IPS-18a (cell line): ENCODE measurements at regions not wholly inside any gene's neighbourhood (a gene's known extent, or its start where the extent isn't known, plus 50 kb on each side); places are given as distances from the start of the nearest gene placed in this dataset.

Experiments
- H3K27ac ChIP-seq: one replicate; pipeline ENCODE4 v1.5.1; 2013; ENCODE audit warnings: low read length
- H3K27me3 ChIP-seq: one replicate; pipeline ENCODE4 v1.6.1; 2013; ENCODE audit warnings: mild to moderate bottlenecking, low read length; ENCODE audit not compliant: control insufficient read depth, insufficient read depth
- H3K36me3 ChIP-seq: one replicate; pipeline ENCODE4 v1.6.1; 2013; ENCODE audit warnings: low read depth, low read length; ENCODE audit not compliant: control insufficient read depth
- H3K4me1 ChIP-seq: one replicate; pipeline ENCODE4 v1.6.1; 2013; ENCODE audit warnings: low read depth, low read length; ENCODE audit not compliant: control insufficient read depth
- H3K4me3 ChIP-seq: one replicate; pipeline ENCODE4 v1.5.1; 2013; ENCODE audit warnings: low read length
- H3K9ac ChIP-seq: one replicate; pipeline ENCODE4 v1.6.1; 2013; ENCODE audit warnings: mild to moderate bottlenecking, low read length, moderate library complexity
- H3K9me3 ChIP-seq: one replicate; pipeline ENCODE4 v1.6.1; 2013; ENCODE audit warnings: low read depth, low read length; ENCODE audit not compliant: control insufficient read depth

DNA sequence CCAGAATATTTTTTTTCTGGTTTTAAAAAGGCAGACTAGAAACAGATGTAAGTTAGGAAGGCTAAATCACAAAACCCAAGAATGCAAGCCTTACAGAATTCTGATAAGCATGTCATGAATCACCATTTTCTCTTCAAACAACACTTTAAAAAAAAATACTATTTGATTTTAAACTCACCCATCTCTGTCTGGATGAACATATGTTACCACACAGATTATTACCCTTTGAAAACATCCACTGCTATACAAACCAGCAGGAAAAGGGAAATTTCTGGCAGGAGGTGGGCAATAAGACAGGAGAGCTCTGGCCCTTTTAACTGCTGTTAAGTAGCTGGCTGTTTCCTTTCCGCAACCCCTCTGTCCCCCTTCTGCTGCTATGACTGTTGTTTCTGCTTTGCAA, 317.7 kb upstream of the NOCT start:
- Histone ChIP-seq H3K27me3 (no peaks in the 10 kb centered on the region), H3K9ac (no peak overlapping the region), H3K4me3 (no peak overlapping the region), H3K4me1 (peaks cover 16% of the 10 kb centered on the region), H3K9me3 (no peaks in the 10 kb centered on the region), H3K27ac (no peak overlapping the region), H3K36me3 (no peaks in the 10 kb centered on the region)

DNA sequence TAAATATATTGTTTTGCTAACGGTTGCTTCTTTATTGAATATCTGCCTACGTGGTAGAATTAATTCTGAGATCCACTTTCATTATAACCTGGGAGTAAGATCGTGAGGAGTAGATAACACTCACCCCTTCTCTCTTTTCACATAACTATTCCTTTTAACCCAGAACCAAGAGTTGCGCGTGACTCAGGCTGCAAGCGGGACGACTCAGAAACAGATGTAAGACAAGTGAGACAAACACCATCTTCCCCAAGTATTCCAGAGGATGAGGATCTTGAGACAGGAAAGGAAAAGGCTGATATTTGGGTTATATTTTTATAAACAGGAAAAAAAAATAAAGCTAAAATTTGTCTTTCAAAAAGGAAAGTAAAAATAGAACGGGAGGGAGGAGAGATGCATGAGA, 318.8 kb upstream of the NOCT start:
- no peaks in the 10 kb centered on the region for H3K36me3 ChIP-seq
- H3K27me3 ChIP-seq: no peaks in the 10 kb centered on the region
- no peak overlapping the region for H3K4me3 ChIP-seq
- no peak overlapping the region for H3K27ac ChIP-seq
- H3K4me1 ChIP-seq: peaks cover 16% of the 10 kb centered on the region
- no peaks in the 10 kb centered on the region for H3K9me3 ChIP-seq
- H3K9ac ChIP-seq: no peak overlapping the region

DNA sequence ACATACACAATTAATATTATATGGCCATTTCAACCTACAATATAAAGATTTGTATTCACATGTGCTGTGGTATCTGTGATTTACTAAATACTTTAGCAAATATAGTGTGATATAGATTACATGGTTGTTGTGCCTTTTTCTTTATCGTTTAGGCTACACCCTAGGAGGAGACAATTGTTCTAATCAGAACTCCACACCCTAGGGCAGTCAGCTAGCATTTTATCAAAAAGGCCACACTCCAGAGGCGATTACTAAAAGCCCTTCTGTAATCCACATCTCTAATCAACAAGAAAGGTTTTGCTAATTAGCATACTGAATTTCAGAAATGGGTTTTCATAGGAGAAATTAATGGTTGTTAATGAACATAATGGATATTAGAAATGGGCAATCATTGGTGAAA, 319.5 kb upstream of the NOCT start:
- Histone ChIP-seq H3K9ac (no peak overlapping the region), H3K4me3 (no peak overlapping the region), H3K4me1 (peaks cover 16% of the 10 kb centered on the region), H3K27me3 (no peaks in the 10 kb centered on the region), H3K27ac (no peak overlapping the region), H3K9me3 (no peaks in the 10 kb centered on the region), H3K36me3 (no peaks in the 10 kb centered on the region)

DNA sequence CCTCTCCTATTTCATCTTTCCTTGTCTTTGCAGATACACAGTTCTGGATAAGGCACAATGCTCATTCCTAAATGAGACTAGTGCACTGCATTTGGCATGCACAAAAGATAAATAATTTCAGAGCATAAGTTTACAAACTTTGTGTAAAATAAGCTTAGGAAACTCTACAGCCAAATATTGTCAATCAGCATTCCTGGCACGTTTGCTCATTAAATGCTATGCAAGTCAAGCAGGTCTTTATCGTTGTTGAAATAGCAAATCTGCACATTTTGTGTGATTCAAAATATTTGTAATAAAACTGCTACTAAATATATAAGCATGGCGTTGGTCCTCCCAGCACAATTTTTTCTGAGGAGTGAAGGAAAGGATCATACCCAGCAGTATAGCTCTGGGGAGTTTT, 322.1 kb upstream of the NOCT start:
- H3K4me3 ChIP-seq: no peak overlapping the region
- H3K27ac ChIP-seq: no peak overlapping the region
- H3K4me1 ChIP-seq: peaks cover 16% of the 10 kb centered on the region
- no peaks in the 10 kb centered on the region for H3K9me3 ChIP-seq
- no peak overlapping the region for H3K9ac ChIP-seq
- H3K36me3 ChIP-seq: no peaks in the 10 kb centered on the region
- no peaks in the 10 kb centered on the region for H3K27me3 ChIP-seq

DNA sequence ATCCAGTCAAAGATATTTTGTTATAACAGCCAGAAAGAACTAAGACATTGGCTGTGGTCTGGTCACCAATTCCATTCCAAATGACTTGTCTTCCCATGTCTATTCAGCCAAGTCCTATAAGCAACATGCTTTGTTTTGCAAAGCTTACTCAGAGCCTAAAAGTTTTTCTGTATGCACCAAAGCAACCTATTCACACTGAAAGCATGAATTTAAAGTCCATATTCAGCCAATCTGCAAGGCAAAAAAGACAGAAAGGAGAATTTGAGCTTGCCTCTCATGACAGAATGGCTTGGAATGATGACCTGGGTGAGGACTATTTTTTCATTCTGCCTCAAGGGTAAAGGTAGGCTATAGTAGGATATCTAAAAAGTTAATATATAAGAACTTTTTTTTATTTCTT, 323.2 kb upstream of the NOCT start:
- Histone ChIP-seq H3K9me3 (no peaks in the 10 kb centered on the region), H3K4me3 (no peak overlapping the region), H3K36me3 (no peaks in the 10 kb centered on the region), H3K27ac (no peak overlapping the region), H3K4me1 (peaks cover 11% of the 10 kb centered on the region), H3K9ac (no peak overlapping the region), H3K27me3 (no peaks in the 10 kb centered on the region)

- H3K36me3 ChIP-seq: no peaks in the 10 kb centered on the region
- H3K4me3 ChIP-seq: no peak overlapping the region
- no peak overlapping the region for H3K9ac ChIP-seq
These were observed 326.0 kb upstream of the NOCT start for GRCh38 chr4:138689593-138689992.

GRCh38 chr4:138689187-138689586, 326.4 kb upstream of the NOCT start:
- Histone ChIP-seq H3K9me3 (no peaks in the 10 kb centered on the region), H3K4me1 (no peaks in the 10 kb centered on the region), H3K9ac (no peak overlapping the region), H3K36me3 (no peaks in the 10 kb centered on the region), H3K27me3 (no peaks in the 10 kb centered on the region), H3K27ac (no peak overlapping the region), H3K4me3 (no peak overlapping the region)

More at GRCh38 chr4:138689593-138689992, 326.0 kb upstream of the NOCT start:
- H3K27me3 ChIP-seq: no peaks in the 10 kb centered on the region
- H3K27ac ChIP-seq: no peak overlapping the region
- H3K9me3 ChIP-seq: no peaks in the 10 kb centered on the region
- no peaks in the 10 kb centered on the region for H3K4me1 ChIP-seq

DNA sequence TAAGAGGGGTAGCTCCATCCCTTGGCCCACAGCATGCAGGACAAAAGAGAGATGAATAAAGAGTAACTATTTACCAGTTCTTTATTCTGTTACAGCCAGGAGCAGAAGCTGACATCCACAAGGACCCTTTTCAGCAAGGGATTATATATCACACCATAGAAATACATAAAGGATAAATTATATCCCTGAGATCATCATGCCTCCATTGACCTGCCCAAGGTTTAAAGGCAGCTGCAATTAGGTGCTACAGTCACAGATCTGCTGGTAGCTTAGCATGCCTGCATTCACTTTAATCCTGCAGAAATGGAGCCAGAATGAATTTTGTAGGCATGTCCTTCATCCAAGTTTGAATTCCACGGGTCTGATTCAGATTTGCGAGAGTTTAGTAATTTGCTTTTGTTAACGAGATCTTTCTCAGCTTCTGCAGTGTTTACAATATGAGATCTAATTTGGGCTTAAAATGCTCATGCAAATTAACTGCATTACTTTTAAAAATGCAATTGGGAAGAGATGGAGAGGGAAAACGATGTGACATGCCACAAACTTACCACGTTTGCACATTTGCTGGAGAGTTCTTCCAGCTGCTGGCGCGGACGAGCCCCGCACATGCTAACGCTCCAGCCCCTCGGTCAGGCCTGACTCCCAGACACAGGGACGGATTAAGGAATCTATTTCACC, 327.0 kb upstream of the NOCT start:
- Histone ChIP-seq H3K9me3 (no peaks in the 10 kb centered on the region), H3K4me3 (no peak overlapping the region), H3K27me3 (no peaks in the 10 kb centered on the region), H3K9ac (no peak overlapping the region), H3K27ac (no peak overlapping the region), H3K4me1 (no peaks in the 10 kb centered on the region), H3K36me3 (no peaks in the 10 kb centered on the region)

DNA sequence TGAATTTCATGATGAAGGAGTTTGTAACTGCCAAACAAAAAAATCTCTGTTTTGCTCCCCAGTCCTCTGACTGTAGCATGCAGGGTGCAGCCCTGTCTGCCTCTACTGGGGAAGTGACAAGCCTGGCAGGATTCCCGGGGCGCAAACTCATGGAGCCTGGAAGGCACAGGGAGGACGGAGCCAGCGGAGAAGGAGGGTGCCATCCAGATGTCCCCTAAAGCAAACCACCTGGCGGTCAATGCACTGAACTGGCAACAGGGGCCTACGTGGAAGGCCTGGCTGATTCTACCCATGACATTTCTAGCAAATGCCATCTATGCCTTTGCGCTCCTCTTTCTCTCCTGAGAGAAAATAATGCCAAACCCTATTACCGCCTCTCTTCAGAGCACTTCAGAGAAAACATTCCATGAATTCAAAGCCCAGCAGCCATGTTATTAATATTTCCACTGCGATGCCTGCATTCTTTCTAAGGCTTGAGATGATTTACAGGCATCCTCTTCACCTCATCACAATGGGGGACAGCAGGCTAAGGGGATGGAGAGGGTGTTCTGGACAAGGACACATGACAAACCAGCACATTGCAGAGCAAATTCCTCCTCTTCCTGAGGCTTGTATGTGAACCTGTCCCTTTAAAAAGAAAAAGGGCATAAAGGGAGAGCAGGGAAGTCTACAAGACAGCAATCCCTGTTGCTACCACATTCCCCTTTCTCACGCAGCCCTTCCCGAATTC, 329.3 kb upstream of the NOCT start:
- Histone ChIP-seq H3K27me3 (no peaks in the 10 kb centered on the region), H3K9ac (no peak overlapping the region), H3K36me3 (no peaks in the 10 kb centered on the region), H3K4me1 (peaks cover 12% of the 10 kb centered on the region), H3K27ac (no peak overlapping the region), H3K9me3 (no peaks in the 10 kb centered on the region), H3K4me3 (no peak overlapping the region)

- no peaks in the 10 kb centered on the region for H3K9me3 ChIP-seq
These were observed 330.3 kb upstream of the NOCT start for GRCh38 chr4:138685316-138685715.

GRCh38 chr4:138680989-138681604, 334.5 kb upstream of the NOCT start:
- Histone ChIP-seq H3K27ac (no peak overlapping the region), H3K27me3 (no peaks in the 10 kb centered on the region), H3K4me1 (peaks cover 31% of the 10 kb centered on the region), H3K4me3 (no peak overlapping the region), H3K9me3 (no peaks in the 10 kb centered on the region), H3K9ac (no peak overlapping the region), H3K36me3 (no peaks in the 10 kb centered on the region)

More at GRCh38 chr4:138685316-138685715, 330.3 kb upstream of the NOCT start:
- Histone ChIP-seq H3K27me3 (no peaks in the 10 kb centered on the region), H3K9ac (no peak overlapping the region), H3K4me1 (peaks cover 18% of the 10 kb centered on the region), H3K27ac (no peak overlapping the region), H3K4me3 (no peak overlapping the region), H3K36me3 (no peaks in the 10 kb centered on the region)
